Prostate gland (tissue), 2 donors: ENCODE measurements at regions not wholly inside any gene's neighbourhood (a gene's known extent, or its start where the extent isn't known, plus 50 kb on each side); places are given as distances from the start of the nearest gene placed in this dataset.

Experiments used
- DNase-seq: peaks from one replicate; pipeline ENCODE4 v3.0.0-alpha.2; 2019; ENCODE audit warnings: low spot score
- H3K27ac ChIP-seq, 2 donors: fragments of 200-600 bp; sonication (generic); 2 replicates each; pipeline ENCODE4 v1.5.1; 2017 to 2019
- H3K27me3 ChIP-seq: fragments of 200-600 bp; sonication (generic); replicated peaks from 2 replicates; pipeline ENCODE4 v1.5.1; 2019; ENCODE audit not compliant: insufficient read depth
- H3K36me3 ChIP-seq, 2 donors: fragments of 200-600 bp; sonication (generic); 1 replicate in 1 of 2; 2 replicates in 1 of 2; pipeline versions ENCODE4 v1.5.1 to v1.8.1; 2017 to 2019
- H3K4me1 ChIP-seq: fragments of 200-600 bp; sonication (generic); replicated peaks from 2 replicates; pipeline ENCODE4 v1.5.1; 2019
- H3K4me3 ChIP-seq, 2 donors: fragments of 200-600 bp; sonication (generic); 2 replicates each; pipeline ENCODE4 v1.5.1; 2017 to 2019
- H3K9me3 ChIP-seq: fragments of 200-600 bp; sonication (generic); 2 replicates; pipeline ENCODE4 v1.5.1; 2017
- CTCF ChIP-seq, 4 experiments: fragments of 200-600 bp in 2 of 4; fragments of 450-650 bp in 2 of 4; sonication (generic) in 2 of 4; IDR thresholded peaks; 1 replicate in 3 of 4; 2 replicates in 1 of 4; pipeline ENCODE4 v1.5.1; 2016 to 2019; ENCODE audit warnings: antibody characterized with exemption in 4 of 4, mild to moderate bottlenecking in 2 of 4, moderate library complexity in 2 of 4
- POLR2A ChIP-seq: fragments of 450-650 bp; IDR thresholded peaks from one replicate; pipeline ENCODE4 v1.6.1; 2016; ENCODE audit warnings: antibody characterized with exemption, mild to moderate bottlenecking
- POLR2AphosphoS5 ChIP-seq: sonication (generic); formaldehyde crosslinking; IDR thresholded peaks from one replicate; pipeline ENCODE4 v1.6.1; 2017; ENCODE audit warnings: antibody characterized with exemption
- whole genome bisulfite sequencing: methylation state at CpG from one replicate; pipeline ENCODE4 v1.1.5; 2018; 5-methylcytosine and 5-hydroxymethylcytosine counted together
- intact Hi-C: fragments of 100-400 bp; cut with DNase I; formaldehyde crosslinking; loops from one replicate; pipeline ENCODE4 v1.14.2; 2022

GRCh38 chr13:44697058-44697457 is 120.9 kb upstream of the TSC22D1 start:
- no peak overlapping the region for H3K27ac ChIP-seq
- no peak for DNase-seq
- H3K9me3 ChIP-seq: no peaks in the 10 kb centered on the region
- no peak overlapping the region for H3K4me3 ChIP-seq
- H3K36me3 ChIP-seq: no peaks in the 10 kb centered on the region
- no peaks in the 10 kb centered on the region for H3K4me1 ChIP-seq
- intact Hi-C loops: no loop called here
- 53% methylated on average over 1 of the region's 1 CpG for WGBS
- H3K27me3 ChIP-seq: no peaks in the 10 kb centered on the region
- no peak for TF ChIP-seq CTCF (IDR thresholded peaks at IDR 0.05)
- no peak for TF ChIP-seq POLR2A
- no peak for TF ChIP-seq POLR2AphosphoS5

GRCh38 chr13:44695520-44695919 is 119.4 kb upstream of the TSC22D1 start:
- intact Hi-C loops: no loop called here
- no peak for DNase-seq
- Histone ChIP-seq H3K9me3 (no peaks in the 10 kb centered on the region), H3K27me3 (no peaks in the 10 kb centered on the region), H3K4me3 (no peak overlapping the region), H3K4me1 (no peaks in the 10 kb centered on the region), H3K27ac (no peak overlapping the region), H3K36me3 (no peaks in the 10 kb centered on the region)
- WGBS: 86% methylated on average over 2 of the region's 2 CpGs
- TF ChIP-seq POLR2A (no peak), CTCF (IDR thresholded peaks at IDR 0.05) (no peak), POLR2AphosphoS5 (no peak)

GRCh38 chr13:44694842-44695241 is 118.7 kb upstream of the TSC22D1 start:
- no peak overlapping the region for H3K4me3 ChIP-seq
- WGBS: 72% methylated on average over 6 of the region's 6 CpGs
- no peak overlapping the region for H3K27ac ChIP-seq
- intact Hi-C loops: no loop called here
- no peak for DNase-seq
- H3K36me3 ChIP-seq: no peaks in the 10 kb centered on the region
- H3K27me3 ChIP-seq: no peaks in the 10 kb centered on the region
- H3K9me3 ChIP-seq: no peaks in the 10 kb centered on the region
- no peak for TF ChIP-seq POLR2AphosphoS5
- no peak for TF ChIP-seq CTCF (IDR thresholded peaks at IDR 0.05)
- TF ChIP-seq POLR2A: no peak
- H3K4me1 ChIP-seq: no peaks in the 10 kb centered on the region

GRCh38 chr13:44694291-44694690 is 118.2 kb upstream of the TSC22D1 start:
- no peaks in the 10 kb centered on the region for H3K9me3 ChIP-seq
- H3K27me3 ChIP-seq: no peaks in the 10 kb centered on the region
- H3K4me1 ChIP-seq: no peaks in the 10 kb centered on the region
- intact Hi-C loops: no loop called here
- H3K4me3 ChIP-seq: no peak overlapping the region
- TF ChIP-seq CTCF (IDR thresholded peaks at IDR 0.05): no peak
- no peak for TF ChIP-seq POLR2AphosphoS5
- TF ChIP-seq POLR2A: no peak
- no peak for DNase-seq
- H3K36me3 ChIP-seq: no peaks in the 10 kb centered on the region
- H3K27ac ChIP-seq: no peak overlapping the region

- Histone ChIP-seq H3K27ac (no peak overlapping the region), H3K9me3 (no peaks in the 10 kb centered on the region), H3K4me1 (no peaks in the 10 kb centered on the region), H3K4me3 (no peak overlapping the region), H3K27me3 (no peaks in the 10 kb centered on the region), H3K36me3 (no peaks in the 10 kb centered on the region)
- intact Hi-C loops: no loop called here
- no peak for DNase-seq
- TF ChIP-seq POLR2AphosphoS5 (no peak), POLR2A (no peak), CTCF (IDR thresholded peaks at IDR 0.05) (no peak)
- 91% methylated on average over 6 of the region's 6 CpGs for WGBS
Observed at GRCh38 chr13:44693156-44693764, 117.1 kb upstream of the TSC22D1 start.
